ENCODE measurements at regions not wholly inside any gene's neighbourhood (a gene's known extent, or its start where the extent isn't known, plus 50 kb on each side); places are given as distances from the start of the nearest gene placed in this dataset.
"Not testable (repeated sequence)": the region's sequence is repeated elsewhere in the genome, so short reads cannot be mapped to it uniquely, and the experiment has no call there.

DNA sequence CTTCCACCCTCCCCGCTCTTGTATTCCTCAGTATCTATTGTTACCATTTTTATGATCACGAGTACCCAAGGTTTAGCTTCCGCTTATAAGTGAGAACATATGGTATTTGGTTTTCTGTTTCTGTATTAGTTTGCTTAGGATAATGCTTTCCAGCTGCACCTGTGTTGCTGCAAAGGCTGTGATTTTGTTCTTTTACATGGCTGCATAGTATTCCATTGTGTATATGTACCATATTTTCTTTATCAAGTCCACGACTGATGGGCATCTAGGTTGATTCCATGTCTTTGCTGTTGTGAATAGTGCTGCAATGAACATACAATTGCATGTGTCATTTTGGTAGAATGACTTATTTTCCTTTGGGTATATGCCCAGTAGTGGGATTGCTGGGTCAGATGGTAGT is 79.7 kb upstream of the EFCAB3 start:
- Histone ChIP-seq H3K27me3 (ENCODE audit: control insufficient read depth, insufficient read depth, low read length) (no peaks in the 10 kb centered on the region), H3K4me3 (ENCODE audit: low read depth, low read length) (no peak overlapping the region), H3K36me3 (ENCODE audit: control insufficient read depth, insufficient read depth, low read length) (no peaks in the 10 kb centered on the region)
- DNase-seq (ENCODE audit: low read depth) = no peak
- TF ChIP-seq, protein P1, sequence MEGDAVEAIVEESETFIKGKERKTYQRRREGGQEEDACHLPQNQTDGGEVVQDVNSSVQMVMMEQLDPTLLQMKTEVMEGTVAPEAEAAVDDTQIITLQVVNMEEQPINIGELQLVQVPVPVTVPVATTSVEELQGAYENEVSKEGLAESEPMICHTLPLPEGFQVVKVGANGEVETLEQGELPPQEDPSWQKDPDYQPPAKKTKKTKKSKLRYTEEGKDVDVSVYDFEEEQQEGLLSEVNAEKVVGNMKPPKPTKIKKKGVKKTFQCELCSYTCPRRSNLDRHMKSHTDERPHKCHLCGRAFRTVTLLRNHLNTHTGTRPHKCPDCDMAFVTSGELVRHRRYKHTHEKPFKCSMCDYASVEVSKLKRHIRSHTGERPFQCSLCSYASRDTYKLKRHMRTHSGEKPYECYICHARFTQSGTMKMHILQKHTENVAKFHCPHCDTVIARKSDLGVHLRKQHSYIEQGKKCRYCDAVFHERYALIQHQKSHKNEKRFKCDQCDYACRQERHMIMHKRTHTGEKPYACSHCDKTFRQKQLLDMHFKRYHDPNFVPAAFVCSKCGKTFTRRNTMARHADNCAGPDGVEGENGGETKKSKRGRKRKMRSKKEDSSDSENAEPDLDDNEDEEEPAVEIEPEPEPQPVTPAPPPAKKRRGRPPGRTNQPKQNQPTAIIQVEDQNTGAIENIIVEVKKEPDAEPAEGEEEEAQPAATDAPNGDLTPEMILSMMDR (IDR thresholded peaks at IDR 0.05; ENCODE audit: insufficient read depth, low read length, poor library complexity, severe bottlenecking) = no peak

GRCh38 chr17:62275290-62275689 is 105.1 kb upstream of the EFCAB3 start:
- not testable (repeated sequence) for H3K36me3 ChIP-seq (ENCODE audit: control insufficient read depth, insufficient read depth, low read length); H3K4me3 ChIP-seq (ENCODE audit: low read depth, low read length)

DNA sequence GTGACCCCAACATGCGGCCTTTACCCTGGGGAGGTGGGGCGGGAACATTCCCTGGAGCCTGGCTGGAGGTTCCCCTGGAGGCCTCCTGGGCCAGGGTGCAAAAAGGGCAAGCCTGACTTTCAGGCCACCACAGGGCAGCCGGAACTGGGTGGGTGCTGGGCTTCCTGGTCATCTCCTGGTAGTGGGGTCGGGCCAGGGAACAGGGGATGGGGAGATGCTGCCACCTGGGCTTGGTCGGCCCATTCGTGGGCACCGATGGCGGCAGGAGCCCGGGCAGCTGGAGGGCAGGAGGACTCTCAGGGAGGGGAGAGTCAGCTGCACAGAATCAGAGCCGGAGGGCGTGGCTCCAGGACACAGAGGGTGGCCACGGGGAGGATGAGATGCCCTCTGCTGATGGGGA is 112.0 kb upstream of the EFCAB3 start:
- not testable (repeated sequence) for H3K27me3 ChIP-seq (ENCODE audit: control insufficient read depth, insufficient read depth, low read length); DNase-seq (ENCODE audit: low read depth); H3K36me3 ChIP-seq (ENCODE audit: control insufficient read depth, insufficient read depth, low read length); H3K4me3 ChIP-seq (ENCODE audit: low read depth, low read length)

More at GRCh38 chr17:62275290-62275689, 105.1 kb upstream of the EFCAB3 start:
- DNase-seq (ENCODE audit: low read depth); H3K27me3 ChIP-seq (ENCODE audit: control insufficient read depth, insufficient read depth, low read length): not testable (repeated sequence)

DNA sequence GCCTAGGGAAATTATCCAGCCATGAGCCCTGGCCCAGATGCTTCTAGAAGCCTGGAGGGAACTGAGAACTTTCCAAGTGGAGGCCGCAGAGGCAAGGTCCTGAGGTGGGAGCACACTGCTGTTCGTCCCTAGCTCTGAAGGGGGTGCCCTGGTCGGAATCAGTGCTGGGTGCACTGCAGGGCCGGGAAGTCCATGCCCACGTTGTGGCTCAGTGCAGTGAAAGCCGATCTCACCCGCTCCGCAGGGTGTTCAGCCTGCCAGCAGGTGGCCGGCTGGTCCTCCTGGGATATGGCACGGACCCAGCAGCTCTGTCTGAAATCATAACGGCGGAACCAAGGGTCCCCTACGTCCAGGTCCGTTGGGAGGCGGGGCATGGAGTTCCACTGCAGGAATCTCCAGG is 115.4 kb upstream of the EFCAB3 start:
- not testable (repeated sequence) for DNase-seq (ENCODE audit: low read depth); H3K27me3 ChIP-seq (ENCODE audit: control insufficient read depth, insufficient read depth, low read length)

GRCh38 chr17:62255791-62256190 is 124.6 kb upstream of the EFCAB3 start:
- H3K27me3 ChIP-seq (ENCODE audit: control insufficient read depth, insufficient read depth, low read length) = not testable (repeated sequence)

More for the DNA sequence above, 115.4 kb upstream of the EFCAB3 start:
- H3K4me3 ChIP-seq (ENCODE audit: low read depth, low read length); H3K36me3 ChIP-seq (ENCODE audit: control insufficient read depth, insufficient read depth, low read length): not testable (repeated sequence)

GRCh38 chr17:62242076-62242475 is 138.3 kb upstream of the EFCAB3 start:
- H3K4me3 ChIP-seq (ENCODE audit: low read depth, low read length); H3K27me3 ChIP-seq (ENCODE audit: control insufficient read depth, insufficient read depth, low read length); H3K36me3 ChIP-seq (ENCODE audit: control insufficient read depth, insufficient read depth, low read length); DNase-seq (ENCODE audit: low read depth): not testable (repeated sequence)

More at GRCh38 chr17:62255791-62256190, 124.6 kb upstream of the EFCAB3 start:
- not testable (repeated sequence) for H3K4me3 ChIP-seq (ENCODE audit: low read depth, low read length); DNase-seq (ENCODE audit: low read depth); H3K36me3 ChIP-seq (ENCODE audit: control insufficient read depth, insufficient read depth, low read length)

GRCh38 chr17:62239569-62239968 is 140.8 kb upstream of the EFCAB3 start:
- H3K4me3 ChIP-seq (ENCODE audit: low read depth, low read length); DNase-seq (ENCODE audit: low read depth); H3K27me3 ChIP-seq (ENCODE audit: control insufficient read depth, insufficient read depth, low read length); H3K36me3 ChIP-seq (ENCODE audit: control insufficient read depth, insufficient read depth, low read length): not testable (repeated sequence)

DNA sequence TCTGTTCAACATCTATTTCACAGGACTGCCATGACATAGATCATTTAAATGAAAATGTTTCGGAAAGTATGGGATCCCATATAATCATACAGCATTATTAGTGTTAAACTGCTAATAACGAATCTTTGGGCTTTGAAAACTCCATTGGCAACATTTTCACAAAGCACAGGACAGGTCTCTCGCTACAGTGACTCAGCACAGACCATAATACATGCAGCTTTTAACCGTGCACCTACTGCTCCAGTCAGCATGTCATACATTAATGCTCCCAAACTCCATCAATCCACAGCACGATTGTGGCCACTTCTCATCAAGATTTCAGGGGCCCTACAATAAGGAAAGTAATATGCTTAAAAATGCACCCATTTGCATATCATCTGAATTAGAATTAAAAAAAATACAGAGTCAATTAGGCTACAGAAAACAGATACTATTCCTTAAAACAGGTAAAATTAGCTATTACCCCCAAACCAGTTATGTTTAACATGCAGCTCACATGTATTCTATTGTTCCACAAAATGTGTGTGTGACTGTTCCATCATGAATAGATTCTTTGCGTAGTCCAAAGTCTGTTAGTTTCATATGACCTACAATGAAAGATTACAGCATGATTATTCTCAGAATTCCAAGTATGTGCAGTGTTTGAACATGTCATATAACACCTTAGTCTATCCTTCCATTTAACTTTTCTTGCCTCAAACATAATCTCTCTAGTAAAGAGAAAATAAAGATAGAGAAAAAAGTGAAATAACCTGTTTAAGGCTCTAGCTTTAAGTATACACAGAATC is 141.6 kb upstream of the EFCAB3 start:
- H3K36me3 ChIP-seq (ENCODE audit: control insufficient read depth, insufficient read depth, low read length); H3K27me3 ChIP-seq (ENCODE audit: control insufficient read depth, insufficient read depth, low read length); DNase-seq (ENCODE audit: low read depth); H3K4me3 ChIP-seq (ENCODE audit: low read depth, low read length): not testable (repeated sequence)

- not testable (repeated sequence) for DNase-seq (ENCODE audit: low read depth); H3K36me3 ChIP-seq (ENCODE audit: control insufficient read depth, insufficient read depth, low read length); H3K27me3 ChIP-seq (ENCODE audit: control insufficient read depth, insufficient read depth, low read length); H3K4me3 ChIP-seq (ENCODE audit: low read depth, low read length)
Measured at GRCh38 chr17:62233822-62234481, 146.4 kb upstream of the EFCAB3 start.

DNA sequence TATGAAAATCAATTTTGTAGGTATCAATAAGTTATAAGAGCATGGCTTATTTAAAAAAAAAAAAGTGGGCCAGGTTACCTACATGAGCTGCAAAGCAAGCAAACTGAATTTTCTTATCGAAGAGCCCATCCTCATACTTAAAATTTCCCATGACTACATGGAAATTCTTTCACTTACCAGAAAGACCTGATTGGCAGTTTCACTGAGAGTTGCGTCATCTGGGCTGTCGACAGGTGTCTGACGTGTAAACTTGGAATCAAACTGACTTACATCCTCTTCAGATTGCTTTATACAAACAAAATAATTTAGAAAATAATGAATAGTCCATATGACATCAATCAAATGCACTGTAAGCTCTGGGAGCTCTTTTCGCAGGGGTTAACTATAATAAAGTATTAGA is 149.1 kb upstream of the EFCAB3 start:
- H3K27me3 ChIP-seq (ENCODE audit: control insufficient read depth, insufficient read depth, low read length); DNase-seq (ENCODE audit: low read depth); H3K4me3 ChIP-seq (ENCODE audit: low read depth, low read length); H3K36me3 ChIP-seq (ENCODE audit: control insufficient read depth, insufficient read depth, low read length): not testable (repeated sequence)

GRCh38 chr17:62226610-62227240 is 153.6 kb upstream of the EFCAB3 start:
- H3K36me3 ChIP-seq (ENCODE audit: control insufficient read depth, insufficient read depth, low read length); DNase-seq (ENCODE audit: low read depth); H3K4me3 ChIP-seq (ENCODE audit: low read depth, low read length); H3K27me3 ChIP-seq (ENCODE audit: control insufficient read depth, insufficient read depth, low read length): not testable (repeated sequence)

- not testable (repeated sequence) for DNase-seq (ENCODE audit: low read depth); H3K27me3 ChIP-seq (ENCODE audit: control insufficient read depth, insufficient read depth, low read length); H3K4me3 ChIP-seq (ENCODE audit: low read depth, low read length); H3K36me3 ChIP-seq (ENCODE audit: control insufficient read depth, insufficient read depth, low read length)
Measured at GRCh38 chr17:62223585-62223984, 156.8 kb upstream of the EFCAB3 start.

Measured in kidney epithelial cell (primary cell).